Large intestine (tissue), 3 donors: ENCODE measurements at regions not wholly inside any gene's neighbourhood (a gene's known extent, or its start where the extent isn't known, plus 50 kb on each side); places are given as distances from the start of the nearest gene placed in this dataset.

ENCODE experiments used
- DNase-seq, 2 donors: peaks; one replicate each; pipeline versions ENCODE4 v3.0.0 to v3.0.0-alpha.2; 2013
- H3K27ac ChIP-seq: one replicate; pipeline ENCODE4 v1.5.1; 2013; ENCODE audit warnings: low read length
- H3K27me3 ChIP-seq: 2 replicates; pipeline ENCODE4 v1.6.1; 2013; ENCODE audit warnings: low read length; ENCODE audit not compliant: control insufficient read depth, insufficient read depth
- H3K36me3 ChIP-seq: 2 replicates; pipeline ENCODE4 v1.6.1; 2013; ENCODE audit warnings: low read length; ENCODE audit not compliant: control insufficient read depth, insufficient read depth
- H3K4me1 ChIP-seq: one replicate; pipeline ENCODE4 v1.6.1; 2013; ENCODE audit warnings: low read length; ENCODE audit not compliant: control insufficient read depth, insufficient read depth
- H3K4me3 ChIP-seq: one replicate; pipeline ENCODE4 v1.5.1; 2013; ENCODE audit warnings: low read length
- H3K9me3 ChIP-seq: one replicate; pipeline ENCODE4 v1.6.1; 2013; ENCODE audit warnings: mild to moderate bottlenecking, low read depth, low read length, moderate library complexity; ENCODE audit not compliant: control insufficient read depth
- WGBS: methylation state at CpG from one replicate; pipeline ENCODE4 v1.1.5; 2013; ENCODE audit warnings: low lambda C conversion rate; ENCODE audit not compliant: insufficient coverage; 5-methylcytosine and 5-hydroxymethylcytosine counted together

DNA sequence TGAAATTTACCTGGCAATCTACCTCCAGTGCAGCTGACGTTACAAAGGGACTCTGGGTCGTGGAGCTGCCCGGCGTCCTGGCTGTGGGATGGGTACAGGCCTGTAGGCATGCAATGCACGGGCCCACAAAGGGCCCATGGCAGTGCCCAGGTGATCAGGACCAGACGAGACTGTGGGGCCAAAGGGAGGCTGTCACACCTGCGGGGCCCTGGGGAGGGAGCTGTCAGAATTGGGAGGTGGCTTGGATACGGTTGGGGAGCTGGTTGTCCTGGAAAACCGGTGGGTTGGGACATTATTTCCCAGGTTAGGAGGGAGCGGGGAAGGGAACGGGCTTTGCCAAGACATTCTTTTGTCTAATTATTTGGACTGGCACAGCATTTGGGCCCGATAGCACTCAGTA, 958.5 kb downstream of the BRD1 start:
- Histone ChIP-seq H3K36me3 (no peaks in the 10 kb centered on the region), H3K27ac (no peak overlapping the region), H3K9me3 (no peaks in the 10 kb centered on the region), H3K4me1 (no peaks in the 10 kb centered on the region), H3K27me3 (no peaks in the 10 kb centered on the region), H3K4me3 (no peak overlapping the region)
- DNase-seq: no peak
- no CpG with 5 or more reads among the region's 12 CpGs for WGBS

DNA sequence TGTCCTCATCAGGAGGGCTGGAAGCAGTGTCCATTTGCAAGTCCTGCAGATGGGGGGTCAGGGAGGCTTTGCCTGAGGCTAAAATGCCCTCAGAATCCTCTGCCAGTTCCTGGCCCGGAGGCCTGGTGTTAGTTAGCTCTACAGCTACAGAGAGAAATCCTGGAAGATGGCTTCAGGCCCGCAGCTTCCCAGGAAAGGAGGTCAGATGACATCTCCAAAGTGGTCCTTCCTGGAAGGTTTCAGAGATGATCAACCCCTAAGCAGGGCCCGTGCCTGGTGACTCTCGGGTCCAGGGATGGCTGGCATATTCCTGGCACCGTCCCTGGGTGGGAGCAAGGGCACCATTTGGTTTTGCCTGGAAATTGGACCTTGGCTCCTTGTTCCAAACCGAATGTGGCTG, 959.1 kb downstream of the BRD1 start:
- DNase-seq: no peak
- 67% methylated on average over 1 of the region's 6 CpGs for WGBS
- H3K4me1 ChIP-seq: no peaks in the 10 kb centered on the region
- no peak overlapping the region for H3K4me3 ChIP-seq
- H3K27ac ChIP-seq: no peak overlapping the region
- H3K36me3 ChIP-seq: no peaks in the 10 kb centered on the region
- H3K27me3 ChIP-seq: no peaks in the 10 kb centered on the region
- H3K9me3 ChIP-seq: no peaks in the 10 kb centered on the region

DNA sequence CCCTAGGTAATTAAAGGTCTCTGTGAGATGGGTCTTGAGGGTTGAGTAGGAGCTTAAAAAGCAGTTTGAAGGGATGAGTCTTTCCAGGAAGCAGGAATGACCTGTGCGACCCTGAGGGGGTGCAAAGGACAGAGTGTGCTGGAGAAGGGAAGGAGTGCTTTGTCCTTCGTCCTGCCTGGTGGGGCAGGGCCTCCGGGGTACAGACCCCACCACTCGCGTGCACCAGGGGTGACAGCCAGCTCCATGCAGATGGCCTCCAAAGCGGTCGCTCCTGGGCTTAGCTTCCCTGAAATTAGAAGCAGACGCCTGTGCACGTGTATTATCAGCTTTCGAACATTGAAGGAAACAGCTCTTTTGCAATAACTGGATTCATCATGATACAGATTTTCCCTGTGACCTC, 959.8 kb downstream of the BRD1 start:
- Histone ChIP-seq H3K36me3 (no peaks in the 10 kb centered on the region), H3K4me1 (no peaks in the 10 kb centered on the region), H3K27me3 (no peaks in the 10 kb centered on the region), H3K4me3 (no peak overlapping the region), H3K27ac (no peak overlapping the region), H3K9me3 (no peaks in the 10 kb centered on the region)
- no peak for DNase-seq
- no CpG with 5 or more reads among the region's 10 CpGs for WGBS

DNA sequence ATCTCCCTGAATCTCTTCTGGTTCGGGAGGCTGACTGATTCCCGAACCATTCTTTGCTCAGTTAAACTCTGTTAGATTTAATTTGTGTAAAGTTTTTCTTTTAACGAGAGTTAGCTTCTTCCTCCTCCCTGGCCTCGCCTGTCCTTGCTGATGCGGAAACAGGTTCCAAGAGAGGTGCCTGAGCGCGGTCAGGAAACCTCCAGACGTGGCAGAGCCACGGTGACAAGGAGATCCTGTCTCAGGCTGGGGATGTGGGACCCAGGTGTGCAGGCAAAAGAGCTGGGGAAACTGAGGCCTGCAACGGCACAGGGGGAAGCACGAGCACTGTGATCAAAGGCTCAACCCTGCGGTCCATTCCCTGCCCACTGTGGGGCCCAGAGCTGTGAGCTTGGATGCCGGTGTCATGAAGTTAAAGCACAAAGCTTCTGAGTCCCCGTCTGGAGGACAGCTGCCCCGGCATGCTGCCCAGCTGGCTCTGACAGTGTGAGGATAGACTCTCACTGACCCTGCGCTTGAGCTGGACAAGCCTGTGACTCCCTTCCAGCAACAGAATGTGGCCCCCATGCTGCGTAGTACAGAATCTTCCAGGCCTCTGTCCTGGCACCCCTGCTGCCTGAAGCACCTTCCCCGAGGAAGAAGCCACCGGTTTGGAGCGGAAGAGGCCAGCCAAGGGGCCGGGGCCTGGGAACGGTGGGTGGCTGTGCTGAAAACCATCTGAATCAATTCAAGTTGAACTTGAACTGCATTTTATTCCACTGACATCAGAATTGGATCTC, 960.6 kb downstream of the BRD1 start:
- H3K4me3 ChIP-seq: no peak overlapping the region
- no peak for DNase-seq

DNA sequence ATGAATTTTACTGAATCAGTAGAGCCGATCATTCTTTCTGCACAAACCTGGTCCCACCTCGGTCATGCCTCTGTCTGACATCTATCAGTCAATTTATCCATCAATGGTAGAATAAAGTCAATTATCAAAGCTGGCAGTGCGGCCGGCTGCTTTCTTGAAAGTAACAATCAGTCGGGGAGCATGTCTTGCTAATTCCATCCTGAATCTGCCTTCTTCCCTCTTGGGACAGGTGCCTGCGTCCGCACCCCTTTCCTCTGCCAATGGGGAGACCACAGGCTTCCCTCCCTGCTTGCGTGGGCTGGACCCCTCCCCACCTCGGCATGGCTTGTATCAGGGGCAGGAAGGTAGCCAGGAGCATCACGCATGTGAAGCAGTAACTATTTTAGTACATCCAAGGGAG, 962.9 kb downstream of the BRD1 start:
- H3K4me3 ChIP-seq: no peak overlapping the region
- no peaks in the 10 kb centered on the region for H3K4me1 ChIP-seq
- no peak for DNase-seq

More for the DNA sequence above, 960.6 kb downstream of the BRD1 start:
- Histone ChIP-seq H3K27ac (no peak overlapping the region), H3K27me3 (no peaks in the 10 kb centered on the region), H3K9me3 (no peaks in the 10 kb centered on the region), H3K4me1 (no peaks in the 10 kb centered on the region), H3K36me3 (no peaks in the 10 kb centered on the region)
- WGBS: no CpG with 5 or more reads among the region's 22 CpGs

DNA sequence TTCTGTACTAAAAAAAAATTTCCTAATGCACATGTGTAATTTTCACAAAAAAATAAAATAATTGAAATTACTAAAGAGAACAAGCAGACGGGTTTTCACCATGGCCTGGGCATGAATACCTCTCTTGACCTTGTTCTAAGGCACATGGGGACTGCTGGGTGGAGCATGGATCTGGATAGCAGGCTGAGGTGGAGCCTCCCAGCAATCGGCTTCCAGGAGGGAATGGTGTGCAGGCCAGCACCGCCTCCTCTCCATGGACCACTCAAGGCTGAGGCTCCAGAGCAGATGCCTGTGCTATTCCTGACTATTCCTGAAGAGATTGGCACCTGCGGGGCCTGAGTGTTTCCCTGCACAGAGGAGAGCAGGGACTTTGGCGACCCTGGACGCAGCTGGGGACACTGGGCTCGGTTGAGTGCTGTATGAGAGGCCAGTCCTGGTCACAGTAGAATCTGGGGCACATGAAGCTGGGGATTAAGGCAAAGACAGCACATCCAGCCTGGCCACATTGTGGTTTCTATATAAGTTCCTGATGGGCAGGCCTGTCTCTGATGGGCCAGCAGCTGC, 963.6 kb downstream of the BRD1 start:
- DNase-seq: no peak
- Histone ChIP-seq H3K27ac (no peak overlapping the region), H3K4me1 (no peaks in the 10 kb centered on the region), H3K9me3 (no peaks in the 10 kb centered on the region), H3K36me3 (no peaks in the 10 kb centered on the region), H3K4me3 (no peak overlapping the region), H3K27me3 (no peaks in the 10 kb centered on the region)
- 75% methylated on average over 1 of the region's 7 CpGs for WGBS

More for the DNA sequence above, 962.9 kb downstream of the BRD1 start:
- WGBS: no CpG with 5 or more reads among the region's 10 CpGs
- Histone ChIP-seq H3K27me3 (no peaks in the 10 kb centered on the region), H3K36me3 (no peaks in the 10 kb centered on the region), H3K27ac (no peak overlapping the region), H3K9me3 (no peaks in the 10 kb centered on the region)

DNA sequence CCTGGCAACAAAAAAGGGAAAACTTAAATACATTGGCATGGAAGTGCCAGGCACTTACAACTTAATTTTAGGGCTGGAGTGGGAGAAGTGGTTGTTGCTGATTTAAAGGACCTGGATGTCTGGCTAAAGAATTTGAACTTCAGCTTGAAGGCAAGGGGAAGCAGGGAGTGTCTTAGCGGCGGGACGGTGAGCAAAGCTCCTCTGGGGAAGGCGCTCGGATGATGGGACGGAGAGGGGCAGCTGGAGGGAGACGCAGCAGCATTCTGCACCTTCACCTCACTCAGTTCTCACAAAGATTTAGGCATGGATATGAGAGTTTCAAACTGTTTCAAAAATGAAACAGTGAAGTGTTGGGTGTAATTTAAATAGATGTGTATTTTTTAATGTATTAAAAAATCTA, 967.1 kb downstream of the BRD1 start:
- Histone ChIP-seq H3K4me1 (no peaks in the 10 kb centered on the region), H3K4me3 (no peak overlapping the region), H3K36me3 (no peaks in the 10 kb centered on the region), H3K9me3 (no peaks in the 10 kb centered on the region), H3K27me3 (no peaks in the 10 kb centered on the region), H3K27ac (no peak overlapping the region)
- WGBS: no CpG with 5 or more reads among the region's 7 CpGs
- DNase-seq: no peak

DNA sequence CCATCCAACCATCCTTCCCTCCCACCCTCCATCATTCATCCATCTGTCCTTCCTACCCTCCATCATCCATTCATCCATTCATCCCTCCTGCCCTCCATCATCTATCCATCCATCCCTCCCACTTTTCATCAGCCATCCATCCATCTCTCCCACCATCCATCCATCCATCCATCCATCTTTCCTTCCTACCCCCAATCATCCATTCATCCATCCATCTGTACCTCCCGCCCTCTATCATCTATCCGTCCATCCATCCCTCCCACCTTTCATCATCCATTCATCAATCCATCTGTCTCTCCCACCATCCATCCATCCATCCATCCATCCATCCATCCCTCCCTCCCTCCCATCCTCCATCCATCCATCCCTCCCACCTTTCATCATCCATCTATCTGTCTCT, 968.8 kb downstream of the BRD1 start:
- no peak for DNase-seq
- Histone ChIP-seq H3K4me3 (no peak overlapping the region), H3K4me1 (no peaks in the 10 kb centered on the region), H3K27ac (no peak overlapping the region), H3K27me3 (no peaks in the 10 kb centered on the region), H3K9me3 (no peaks in the 10 kb centered on the region), H3K36me3 (no peaks in the 10 kb centered on the region)
- 94% methylated on average over 2 of the region's 2 CpGs for WGBS

DNA sequence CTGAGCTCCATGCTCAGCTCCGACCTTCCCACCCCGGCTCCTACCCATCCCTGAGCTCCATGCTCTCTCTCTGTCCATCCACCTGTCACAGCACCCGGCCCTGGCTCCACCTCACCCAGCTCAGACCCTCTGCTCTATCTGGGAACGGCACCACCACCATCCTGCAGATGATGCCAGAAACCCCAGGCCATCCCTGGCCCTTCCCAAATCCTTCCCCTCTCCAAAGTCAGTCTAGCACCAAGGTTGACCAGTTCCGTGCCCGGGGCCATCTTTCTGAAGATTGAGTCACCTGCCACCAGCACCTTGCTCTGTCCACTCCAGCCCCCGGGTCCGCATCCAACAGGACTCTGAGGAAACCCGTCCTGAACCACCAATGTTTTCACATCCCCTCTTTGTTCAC, 969.6 kb downstream of the BRD1 start:
- WGBS: no CpG with 5 or more reads among the region's 9 CpGs
- DNase-seq: no peak
- Histone ChIP-seq H3K36me3 (no peaks in the 10 kb centered on the region), H3K9me3 (no peaks in the 10 kb centered on the region), H3K27ac (no peak overlapping the region), H3K27me3 (no peaks in the 10 kb centered on the region), H3K4me1 (no peaks in the 10 kb centered on the region), H3K4me3 (no peak overlapping the region)

DNA sequence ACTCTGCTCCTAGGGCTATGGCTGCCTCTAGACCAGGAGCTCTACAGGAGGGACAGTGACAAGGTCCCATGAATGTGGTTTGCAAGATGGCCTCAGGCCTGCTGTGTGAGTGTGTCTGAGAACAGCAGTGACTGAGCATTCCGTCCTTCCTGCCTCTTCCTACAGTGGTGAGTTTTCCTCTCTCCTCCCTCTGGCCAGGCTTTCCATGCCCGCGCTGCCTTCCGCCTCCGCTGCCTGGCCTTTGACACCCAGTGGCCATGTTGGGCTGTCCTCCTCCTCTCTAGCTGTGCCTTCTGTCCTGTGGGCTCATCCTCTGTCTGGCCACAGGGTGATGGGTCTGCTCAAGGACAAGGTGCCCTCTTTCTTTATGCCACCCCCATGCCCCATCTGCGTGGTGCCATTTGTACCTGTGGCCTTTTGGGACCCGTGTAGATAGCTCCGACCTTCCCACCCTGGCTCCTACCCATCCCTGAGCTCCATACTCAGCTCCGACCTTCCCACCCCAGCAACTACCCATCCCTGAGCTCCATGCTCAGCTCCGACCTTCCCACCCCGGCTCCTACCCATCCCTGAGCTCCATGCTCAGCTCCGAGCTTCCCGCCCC, 970.4 kb downstream of the BRD1 start:
- no peak overlapping the region for H3K27ac ChIP-seq
- 100% methylated on average over 1 of the region's 13 CpGs for WGBS
- no peak for DNase-seq
- no peaks in the 10 kb centered on the region for H3K9me3 ChIP-seq
- no peaks in the 10 kb centered on the region for H3K36me3 ChIP-seq
- H3K27me3 ChIP-seq: no peaks in the 10 kb centered on the region
- H3K4me1 ChIP-seq: no peaks in the 10 kb centered on the region
- no peak overlapping the region for H3K4me3 ChIP-seq

DNA sequence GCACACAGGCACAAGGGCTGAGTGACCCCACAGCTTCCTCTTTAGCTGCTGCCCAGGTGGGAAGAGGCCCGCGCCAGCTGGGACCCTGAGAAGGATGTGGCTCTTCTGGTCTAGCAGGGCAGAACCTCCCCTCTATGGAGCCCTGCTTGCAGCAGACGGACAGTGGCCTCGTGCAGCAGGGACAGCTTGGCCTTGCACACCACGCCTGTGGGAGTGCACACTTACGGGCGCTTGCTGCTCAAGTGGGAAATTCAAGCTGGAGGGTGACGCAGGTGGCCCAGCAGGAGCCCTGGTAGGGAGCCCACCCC, 971.4 kb downstream of the BRD1 start:
- Histone ChIP-seq H3K27ac (no peak overlapping the region), H3K36me3 (no peaks in the 10 kb centered on the region)
- no CpG with 5 or more reads among the region's 8 CpGs for WGBS

More for the DNA sequence above, 971.4 kb downstream of the BRD1 start:
- no peaks in the 10 kb centered on the region for H3K4me1 ChIP-seq
- H3K27me3 ChIP-seq: no peaks in the 10 kb centered on the region
- H3K4me3 ChIP-seq: no peak overlapping the region
- no peak for DNase-seq
- H3K9me3 ChIP-seq: no peaks in the 10 kb centered on the region
